GM19035 (cell line): ENCODE measurements at regions not wholly inside any gene's neighbourhood (a gene's known extent, or its start where the extent isn't known, plus 50 kb on each side); places are given as distances from the start of the nearest gene placed in this dataset.
"Not testable (repeated sequence)": the region's sequence is repeated elsewhere in the genome, so short reads cannot be mapped to it uniquely, and the experiment has no call there.

Source experiments
- ATAC-seq: cut with Tn5 transposase; IDR thresholded peaks from one replicate; pipeline ENCODE4 v1.9.1; 2021; ENCODE audit not compliant: unreplicated experiment

DNA sequence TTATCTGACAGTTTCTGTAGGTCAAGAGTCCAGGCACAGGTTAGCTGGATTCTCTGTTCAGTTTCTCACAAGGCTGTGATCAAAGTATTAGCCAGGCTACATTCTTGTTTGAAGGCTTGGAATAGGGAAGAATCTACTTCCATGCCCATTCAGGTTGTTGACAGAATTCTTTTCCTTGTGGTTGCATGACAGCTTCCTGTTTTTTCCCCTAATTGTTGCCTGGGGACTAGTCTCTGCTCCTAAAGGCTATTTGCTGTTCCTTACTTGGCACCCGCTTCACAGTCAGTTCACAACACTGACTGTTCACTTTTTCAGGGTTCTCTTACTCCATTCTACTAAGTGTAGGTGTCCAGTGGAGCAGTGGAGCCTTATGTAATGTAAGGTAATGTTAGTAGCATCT is 115.4 kb upstream of the GBE1 start:
- no peak for ATAC-seq

DNA sequence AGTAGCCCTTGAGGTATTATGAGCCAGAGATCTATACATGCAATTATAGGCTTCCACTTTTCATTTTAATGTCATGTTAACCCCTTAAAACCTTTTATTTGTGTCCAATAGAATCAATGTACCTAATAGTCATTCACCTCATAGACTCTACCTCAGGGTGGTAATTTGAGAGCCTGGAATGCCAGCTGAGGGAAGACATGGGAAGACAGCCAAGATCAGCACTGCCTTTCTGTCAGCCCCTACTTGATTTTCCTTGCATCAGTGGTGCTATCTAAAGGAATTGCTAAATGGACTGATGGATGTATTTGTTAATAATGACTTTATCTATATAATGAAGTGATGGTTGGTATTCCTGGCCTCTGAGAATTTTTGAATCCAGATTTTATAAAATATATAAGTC is 113.3 kb upstream of the GBE1 start:
- no peak for ATAC-seq

DNA sequence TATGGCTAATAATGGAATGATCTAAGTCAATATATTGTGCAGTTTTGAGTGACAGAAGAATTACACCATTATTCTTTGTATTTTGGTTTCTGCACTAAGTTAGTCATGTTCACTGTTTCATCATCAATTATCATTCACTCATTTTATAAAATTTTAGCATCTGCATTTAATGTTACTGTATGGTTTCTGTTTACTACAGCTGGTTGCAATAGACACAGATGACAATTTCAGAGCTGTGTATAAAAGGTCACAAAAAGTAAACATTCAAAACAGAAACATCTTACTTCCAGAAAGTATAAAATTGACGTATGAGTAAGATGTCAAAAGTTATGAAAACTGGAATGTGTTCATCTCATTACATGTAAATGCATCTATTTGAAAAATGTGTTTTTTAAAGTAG is 111.1 kb upstream of the GBE1 start:
- no peak for ATAC-seq

DNA sequence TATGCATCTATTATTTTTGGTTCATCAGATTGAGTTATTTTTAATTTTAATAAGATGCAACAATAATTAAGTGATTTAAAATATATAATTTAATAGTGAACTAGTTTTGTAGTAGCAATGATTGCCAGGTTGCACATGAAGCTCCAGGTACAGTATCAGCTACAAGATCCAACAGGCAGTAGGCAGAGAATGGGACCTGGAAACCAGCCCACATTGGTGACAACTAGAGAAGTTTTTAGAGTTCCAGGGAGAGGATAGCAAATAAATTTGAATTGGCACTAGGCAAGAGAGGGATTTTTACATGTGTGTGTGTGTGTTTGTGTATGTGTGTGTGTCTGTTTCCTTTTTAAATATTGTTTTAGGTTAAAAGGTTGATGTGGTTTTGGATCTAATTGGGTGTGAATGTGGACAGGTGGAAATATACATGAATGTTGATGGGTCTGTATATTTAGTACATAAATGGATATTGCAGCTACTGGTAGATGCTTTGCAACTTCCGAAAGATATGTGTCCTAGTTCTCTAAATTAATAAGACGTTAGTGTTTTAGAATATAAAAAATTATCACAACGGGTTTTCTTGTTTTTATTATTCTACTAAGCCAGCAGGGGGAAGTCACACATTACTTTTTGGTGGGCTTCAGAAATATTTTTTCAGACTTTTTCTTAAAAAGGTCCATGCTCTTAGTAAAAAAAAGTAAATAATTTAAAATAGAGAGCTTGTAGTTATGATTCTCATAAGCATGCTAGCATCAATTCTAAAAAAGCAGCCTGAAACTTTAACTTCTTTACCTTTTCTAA is 110.1 kb upstream of the GBE1 start:
- ATAC-seq: no peak

DNA sequence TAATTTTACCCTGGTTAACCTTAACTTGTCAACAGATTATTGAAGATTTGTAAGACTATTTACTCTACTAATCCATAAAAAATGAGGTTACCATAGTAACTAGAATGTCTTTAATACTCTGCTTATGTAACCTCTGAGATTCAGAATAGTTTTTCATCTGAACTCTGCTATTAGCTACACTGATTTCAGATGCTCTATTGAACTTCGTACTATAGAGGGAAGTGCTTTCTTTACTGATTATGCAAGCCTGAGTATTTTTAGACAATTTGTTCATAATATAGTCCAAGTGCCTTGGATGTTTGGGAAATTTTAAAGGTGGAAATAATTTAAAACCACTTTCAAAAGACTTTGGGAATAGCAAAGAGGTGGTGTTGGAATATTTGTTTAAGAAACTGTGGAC is 107.9 kb upstream of the GBE1 start:
- no peak for ATAC-seq

DNA sequence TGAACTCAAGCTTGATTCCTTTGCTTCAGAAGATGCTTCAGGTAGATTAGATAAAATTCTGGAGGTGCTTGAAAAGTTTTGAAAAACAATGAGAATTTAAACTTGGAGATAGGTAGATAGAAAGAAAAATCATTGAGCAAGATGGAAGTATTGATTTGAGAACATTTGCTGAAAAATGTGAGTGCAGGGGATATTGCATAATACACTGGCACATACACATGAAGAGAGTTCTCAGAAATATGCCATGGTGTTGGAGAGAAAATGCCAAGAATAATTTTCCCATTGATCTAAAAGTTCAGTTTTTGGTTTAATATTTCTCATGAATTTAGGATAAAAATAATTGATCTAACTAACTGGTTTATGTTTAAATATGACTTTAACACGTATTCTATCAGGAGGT is 107.2 kb upstream of the GBE1 start:
- no peak for ATAC-seq

GRCh38 chr3:81867875-81868274 is 106.4 kb upstream of the GBE1 start:
- no peak for ATAC-seq

DNA sequence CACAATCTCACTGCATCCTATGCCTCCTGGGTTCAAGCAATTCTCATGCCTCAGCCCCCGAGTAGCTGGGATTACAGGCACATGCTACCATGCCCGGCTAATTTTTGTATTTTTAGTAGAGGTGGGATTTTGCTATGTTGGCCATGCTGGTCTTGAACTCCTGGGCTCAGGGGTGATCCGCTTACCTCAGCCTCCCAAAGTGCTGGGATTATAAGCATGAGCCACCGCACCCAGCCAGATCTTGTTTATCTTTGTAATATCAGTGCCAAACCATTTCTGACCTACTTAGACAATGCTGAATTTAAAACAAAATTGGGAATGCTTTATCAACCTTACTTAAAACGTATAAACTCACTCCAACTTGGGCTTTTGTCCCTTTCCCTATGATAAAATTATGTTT is 103.7 kb upstream of the GBE1 start:
- ATAC-seq: not testable (repeated sequence)

DNA sequence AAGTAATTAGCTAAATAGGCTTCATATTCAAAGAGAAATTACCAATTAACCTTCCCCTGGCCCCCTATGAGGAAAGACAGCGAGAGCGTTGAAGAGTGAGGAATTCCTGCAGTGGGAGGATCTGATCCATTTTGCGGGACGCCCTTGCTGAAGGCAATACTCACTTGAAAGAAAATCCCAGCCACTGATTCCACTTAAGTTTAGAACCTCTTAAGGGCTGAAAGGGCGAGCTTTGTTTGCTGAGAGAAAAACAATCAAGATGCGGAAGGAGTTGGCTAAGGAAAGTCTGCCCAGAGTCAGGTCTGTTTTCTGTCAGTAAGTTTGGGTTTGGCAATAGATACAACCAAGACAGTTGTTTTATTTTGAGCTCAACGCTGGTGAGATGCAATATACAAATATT is 102.8 kb upstream of the GBE1 start:
- no peak for ATAC-seq

DNA sequence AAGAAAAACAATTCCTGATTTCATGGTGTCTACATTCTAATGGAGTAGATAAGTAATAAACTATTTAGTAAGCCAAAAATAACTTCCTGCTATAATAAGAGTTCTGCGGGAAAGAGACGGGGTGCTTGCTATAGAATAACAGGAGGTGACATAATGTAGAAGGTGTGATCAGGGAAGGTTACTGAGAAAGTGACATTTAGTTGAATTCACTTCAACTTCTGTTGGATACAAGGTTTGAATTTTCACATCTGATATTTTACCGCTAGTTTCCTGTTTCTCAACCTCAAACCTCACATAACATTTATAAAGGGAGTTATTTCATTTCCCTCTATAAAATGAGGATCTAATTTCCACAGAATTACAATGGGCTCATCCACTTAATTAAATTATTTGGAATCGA is 102.3 kb upstream of the GBE1 start:
- no peak for ATAC-seq

DNA sequence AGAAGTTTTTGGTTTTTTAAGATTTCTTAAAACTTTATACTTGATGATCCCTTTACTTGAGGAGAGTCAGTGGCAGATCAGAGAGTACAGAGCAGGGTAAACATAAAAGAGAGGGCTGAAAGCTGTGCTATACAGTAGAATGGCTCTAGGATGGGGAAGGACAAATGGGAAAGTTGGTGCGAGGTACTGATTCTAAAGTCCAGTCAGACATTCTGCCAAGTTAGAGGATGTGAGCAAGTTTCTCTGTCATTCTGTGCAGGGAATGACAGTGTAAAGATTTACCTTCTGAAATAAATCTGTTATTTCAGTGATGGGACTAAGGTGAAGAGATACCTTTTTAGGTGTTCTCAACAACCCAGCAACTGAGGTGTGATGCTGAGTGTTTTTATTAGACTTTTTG is 100.1 kb upstream of the GBE1 start:
- no peak for ATAC-seq

DNA sequence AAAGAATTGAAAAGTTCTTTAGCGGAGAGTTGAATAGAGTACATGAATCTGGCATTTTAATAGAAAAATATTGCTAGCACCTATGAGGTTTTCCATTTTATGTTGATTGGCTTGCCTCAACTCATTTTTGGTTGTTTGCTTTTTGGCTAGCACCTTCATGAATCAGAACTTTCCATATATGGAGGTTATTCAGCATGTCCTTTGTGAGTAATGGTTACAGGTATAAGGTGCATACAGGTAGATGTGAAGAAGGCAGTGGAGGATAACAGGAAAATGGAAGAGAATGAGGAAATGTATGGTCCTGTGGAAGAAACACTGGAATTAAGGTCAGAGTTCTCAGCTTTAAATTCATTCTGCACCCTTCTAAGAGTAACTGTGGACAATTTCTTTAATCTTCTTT is 98.1 kb upstream of the GBE1 start:
- no peak for ATAC-seq

- ATAC-seq: no peak
These were observed 92.0 kb upstream of the GBE1 start for GRCh38 chr3:81853431-81853830.

- no peak for ATAC-seq
These were observed 89.7 kb upstream of the GBE1 start for GRCh38 chr3:81851176-81851575.

DNA sequence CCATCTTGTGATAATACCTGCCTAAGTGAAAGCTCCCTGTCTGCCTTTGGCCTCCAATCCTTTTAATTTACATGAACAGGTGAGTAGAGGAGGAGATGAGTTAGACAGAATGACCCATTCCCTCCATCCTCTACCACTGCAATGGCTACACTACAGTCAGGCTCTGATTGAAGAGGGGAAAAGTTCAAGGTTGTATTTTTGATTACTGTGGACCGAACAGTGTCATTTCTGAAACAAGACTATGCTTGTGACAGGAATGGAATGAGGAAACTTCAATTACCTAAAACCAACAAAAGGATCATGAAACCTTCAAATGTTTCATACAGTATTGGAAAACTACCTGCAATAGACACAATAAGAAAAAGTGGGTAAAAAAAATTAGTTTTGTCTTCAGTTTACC is 85.5 kb upstream of the GBE1 start:
- ATAC-seq: no peak

- no peak for ATAC-seq
These were observed 80.1 kb upstream of the GBE1 start for GRCh38 chr3:81841540-81841939.

GRCh38 chr3:81839504-81840094 is 78.2 kb upstream of the GBE1 start:
- ATAC-seq: no peak

DNA sequence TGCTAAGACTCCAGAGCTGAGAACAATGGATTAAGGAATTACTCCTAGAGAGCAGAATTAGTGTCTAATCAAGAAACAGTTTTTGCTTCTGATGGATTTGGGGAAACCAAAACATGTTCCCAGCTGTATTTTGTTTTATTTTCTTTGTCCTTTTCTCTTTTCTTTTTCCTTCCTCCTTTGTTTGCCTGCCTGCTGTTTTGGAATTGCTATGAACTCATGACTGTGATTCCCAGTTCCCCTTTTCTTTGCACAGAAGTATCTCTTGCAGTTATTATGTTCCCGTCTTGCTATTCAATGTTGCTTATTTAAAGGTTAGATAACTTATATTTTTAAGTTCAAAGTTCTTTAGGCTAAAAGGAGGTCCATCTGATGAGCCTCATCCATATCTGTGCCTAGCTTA is 77.0 kb upstream of the GBE1 start:
- ATAC-seq: no peak

GRCh38 chr3:81837071-81837593 is 75.7 kb upstream of the GBE1 start:
- no peak for ATAC-seq

DNA sequence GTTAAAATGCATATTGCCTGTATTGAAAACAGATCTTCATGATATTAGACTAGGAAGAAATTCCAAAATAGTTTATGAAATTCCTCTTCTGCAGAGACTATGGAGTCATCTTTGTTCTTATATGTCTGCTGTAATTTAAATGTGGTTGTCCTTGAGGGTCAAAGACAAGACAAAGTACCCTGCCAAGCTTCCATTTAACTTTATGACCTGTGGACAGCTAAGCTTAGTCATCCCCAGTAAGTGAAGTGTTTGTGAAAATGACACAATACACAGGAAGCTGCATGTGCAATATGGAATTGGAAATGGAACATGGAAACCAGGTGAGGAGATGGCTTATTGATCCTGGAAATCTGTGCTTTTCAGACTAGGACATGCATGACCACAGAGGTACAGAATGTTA is 68.5 kb upstream of the GBE1 start:
- ATAC-seq: no peak

- not testable (repeated sequence) for ATAC-seq
These were observed 67.8 kb upstream of the GBE1 start for GRCh38 chr3:81829272-81829671.

- ATAC-seq: peak; percentile 85
These were observed 62.5 kb upstream of the GBE1 start for GRCh38 chr3:81823882-81824395.
